ENCODE measurements at regions not wholly inside any gene's neighbourhood (a gene's known extent, or its start where the extent isn't known, plus 50 kb on each side); places are given as distances from the start of the nearest gene placed in this dataset.

GRCh38 chr21:35352066-35352770 is 303.1 kb upstream of the RUNX1 start:
- H3K4me1 Mint-ChIP-seq (ENCODE audit: low read depth), result peaks cover 13% of the 10 kb centered on the region
- TF ChIP-seq, protein P1, sequence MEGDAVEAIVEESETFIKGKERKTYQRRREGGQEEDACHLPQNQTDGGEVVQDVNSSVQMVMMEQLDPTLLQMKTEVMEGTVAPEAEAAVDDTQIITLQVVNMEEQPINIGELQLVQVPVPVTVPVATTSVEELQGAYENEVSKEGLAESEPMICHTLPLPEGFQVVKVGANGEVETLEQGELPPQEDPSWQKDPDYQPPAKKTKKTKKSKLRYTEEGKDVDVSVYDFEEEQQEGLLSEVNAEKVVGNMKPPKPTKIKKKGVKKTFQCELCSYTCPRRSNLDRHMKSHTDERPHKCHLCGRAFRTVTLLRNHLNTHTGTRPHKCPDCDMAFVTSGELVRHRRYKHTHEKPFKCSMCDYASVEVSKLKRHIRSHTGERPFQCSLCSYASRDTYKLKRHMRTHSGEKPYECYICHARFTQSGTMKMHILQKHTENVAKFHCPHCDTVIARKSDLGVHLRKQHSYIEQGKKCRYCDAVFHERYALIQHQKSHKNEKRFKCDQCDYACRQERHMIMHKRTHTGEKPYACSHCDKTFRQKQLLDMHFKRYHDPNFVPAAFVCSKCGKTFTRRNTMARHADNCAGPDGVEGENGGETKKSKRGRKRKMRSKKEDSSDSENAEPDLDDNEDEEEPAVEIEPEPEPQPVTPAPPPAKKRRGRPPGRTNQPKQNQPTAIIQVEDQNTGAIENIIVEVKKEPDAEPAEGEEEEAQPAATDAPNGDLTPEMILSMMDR (IDR thresholded peaks at IDR 0.05), result no peak
- H3K36me3 Mint-ChIP-seq (ENCODE audit: low read depth), result no peaks in the 10 kb centered on the region
- peaks cover 12% of the 10 kb centered on the region for H3K27me3 Mint-ChIP-seq
- intact Hi-C loops (cut with micrococcal nuclease), result no loop called here
- ATAC-seq, result no peak
- POLR2A ChIA-PET, result interaction anchor here (1.6 kb wide), 1 partner anchor 38 kb away, joined by 3 read pairs; no protein-coding TSS in a partner anchor
- CTCF ChIA-PET, result interaction anchor here (1.5 kb wide), 1 partner anchor 99 kb away, joined by 4 read pairs; no protein-coding TSS in a partner anchor
- no peak overlapping the region for H3K4me3 Mint-ChIP-seq
- H3K9me3 Mint-ChIP-seq, result peaks cover 2% of the 10 kb centered on the region
- DNase-seq, result no peak
- no peak overlapping the region for H3K27ac Mint-ChIP-seq

DNA sequence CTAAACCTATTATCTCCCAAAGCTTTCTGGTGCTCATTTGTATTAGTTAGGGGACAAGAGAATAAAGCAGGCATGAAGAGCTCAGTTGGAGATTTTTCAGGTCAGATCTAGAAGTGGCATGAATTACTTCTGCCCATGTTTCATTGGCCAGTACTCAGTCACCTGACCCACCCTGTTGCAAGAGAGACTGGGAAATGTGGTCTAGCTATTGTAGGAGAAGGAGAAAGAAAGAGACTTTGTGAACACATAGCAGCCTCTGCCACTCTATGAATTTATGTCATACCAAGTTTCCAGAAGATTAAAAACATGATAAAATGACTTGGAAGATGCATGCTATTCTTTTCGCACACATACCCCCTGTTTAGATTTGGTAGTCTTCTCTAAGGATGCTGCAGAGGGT is 302.3 kb upstream of the RUNX1 start:
- peaks cover 2% of the 10 kb centered on the region for H3K9me3 Mint-ChIP-seq
- CTCF ChIA-PET, result interaction anchor here (1.0 to 1.5 kb wide), 3 partner anchors 9 to 98 kb away, joined by 3 to 4 read pairs (median 3); no protein-coding TSS in a partner anchor
- peaks cover 12% of the 10 kb centered on the region for H3K4me1 Mint-ChIP-seq (ENCODE audit: low read depth)
- TF ChIP-seq, protein P1 (IDR thresholded peaks at IDR 0.05), result no peak
- H3K4me3 Mint-ChIP-seq, result no peak overlapping the region
- POLR2A ChIA-PET, result interaction anchor here (1.2 to 1.6 kb wide), 2 partner anchors 37 to 303 kb away, joined by 3 read pairs; no protein-coding TSS in a partner anchor
- no peak overlapping the region for H3K27ac Mint-ChIP-seq
- intact Hi-C loops (cut with micrococcal nuclease), result no loop called here
- no peak for ATAC-seq
- no peak for DNase-seq
- H3K27me3 Mint-ChIP-seq, result peaks cover 14% of the 10 kb centered on the region
- no peaks in the 10 kb centered on the region for H3K36me3 Mint-ChIP-seq (ENCODE audit: low read depth)

GRCh38 chr21:35350965-35351364 is 301.9 kb upstream of the RUNX1 start:
- H3K9me3 Mint-ChIP-seq, result peaks cover 2% of the 10 kb centered on the region
- intact Hi-C loops (cut with micrococcal nuclease), result no loop called here
- POLR2A ChIA-PET, result interaction anchor here (1.2 to 1.6 kb wide), 2 partner anchors 36 to 303 kb away, joined by 3 read pairs; no protein-coding TSS in a partner anchor
- H3K36me3 Mint-ChIP-seq (ENCODE audit: low read depth), result no peaks in the 10 kb centered on the region
- ATAC-seq (peak; percentile 74), DNase-seq (no peak)
- H3K27me3 Mint-ChIP-seq, result peaks cover 14% of the 10 kb centered on the region
- no peak overlapping the region for H3K4me3 Mint-ChIP-seq
- peaks cover 12% of the 10 kb centered on the region for H3K4me1 Mint-ChIP-seq (ENCODE audit: low read depth)
- H3K27ac Mint-ChIP-seq, result no peak overlapping the region
- CTCF ChIA-PET, result interaction anchor here (1.0 to 1.5 kb wide), 3 partner anchors 10 to 97 kb away, joined by 3 to 4 read pairs (median 3); no protein-coding TSS in a partner anchor
- TF ChIP-seq, protein P1 (IDR thresholded peaks at IDR 0.05), result no peak

GRCh38 chr21:35349376-35350080 is 300.4 kb upstream of the RUNX1 start:
- H3K36me3 Mint-ChIP-seq (ENCODE audit: low read depth), result no peaks in the 10 kb centered on the region
- ATAC-seq, result no peak
- peaks cover 13% of the 10 kb centered on the region for H3K27me3 Mint-ChIP-seq
- ChIA-PET POLR2A (no interaction called here), CTCF (no interaction called here)
- H3K4me1 Mint-ChIP-seq (ENCODE audit: low read depth), result peaks cover 12% of the 10 kb centered on the region
- TF ChIP-seq, protein P1 (IDR thresholded peaks at IDR 0.05), result no peak
- no peak overlapping the region for H3K27ac Mint-ChIP-seq
- H3K4me3 Mint-ChIP-seq, result no peak overlapping the region
- intact Hi-C loops (cut with micrococcal nuclease), result no loop called here
- no peak for DNase-seq
- H3K9me3 Mint-ChIP-seq, result peaks cover 2% of the 10 kb centered on the region

DNA sequence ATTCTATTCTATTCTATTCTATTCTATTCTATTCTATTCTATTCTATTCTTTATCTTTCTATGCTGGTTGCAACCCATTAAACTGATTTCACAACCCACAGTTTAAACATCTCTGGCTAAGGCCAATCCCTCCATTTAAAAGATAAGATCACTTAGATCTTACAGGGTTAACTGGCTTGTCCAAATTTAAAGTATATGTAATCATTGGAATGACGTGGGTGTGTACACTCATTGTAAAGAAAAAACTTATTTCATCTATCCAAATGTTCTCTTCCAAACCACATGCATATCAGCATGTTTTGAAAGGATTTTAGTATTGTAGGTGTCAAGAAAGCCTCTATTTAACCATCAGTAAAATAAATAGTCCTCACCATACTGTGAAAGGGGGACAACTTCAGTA is 299.6 kb upstream of the RUNX1 start:
- Mint-ChIP-seq H3K4me3 (no peak overlapping the region), H3K27me3 (peaks cover 8% of the 10 kb centered on the region), H3K36me3 (ENCODE audit: low read depth) (no peaks in the 10 kb centered on the region), H3K9me3 (no peaks in the 10 kb centered on the region), H3K4me1 (ENCODE audit: low read depth) (peaks cover 12% of the 10 kb centered on the region), H3K27ac (no peak overlapping the region)
- TF ChIP-seq, protein P1 (IDR thresholded peaks at IDR 0.05), result no peak
- ATAC-seq (no peak), DNase-seq (no peak)
- ChIA-PET CTCF (no interaction called here), POLR2A (no interaction called here)
- intact Hi-C loops (cut with micrococcal nuclease), result no loop called here

All from activated CD8-positive, alpha-beta T cell treated with anti-CD3 and anti-CD28 coated beads for 36 hours (primary cell).